Esophagus squamous epithelium (tissue), 4 donors: ENCODE measurements at regions not wholly inside any gene's neighbourhood (a gene's known extent, or its start where the extent isn't known, plus 50 kb on each side); places are given as distances from the start of the nearest gene placed in this dataset.

Experiments
- CTCF ChIP-seq, 6 experiments: fragments of 450-650 bp in 4 of 6; fragments of 200-600 bp in 2 of 6; sonication (generic) in 2 of 6; IDR thresholded peaks; one replicate each; pipeline ENCODE4 v1.5.1; 2016 to 2019; ENCODE audit warnings: antibody characterized with exemption in 6 of 6, mild to moderate bottlenecking in 4 of 6, moderate library complexity in 4 of 6
- POLR2A ChIP-seq, 4 donors: fragments of 450-650 bp; IDR thresholded peaks; one replicate each; pipeline ENCODE4 v1.6.1; 2017; ENCODE audit warnings: antibody characterized with exemption in 4 of 4, mild to moderate bottlenecking in 4 of 4, moderate library complexity in 3 of 4

- TF ChIP-seq POLR2A (IDR thresholded peaks at IDR 0.05): no peak
- no peak for TF ChIP-seq CTCF (IDR thresholded peaks at IDR 0.05)
These were observed 443.3 kb upstream of the MEIS1 start for GRCh38 chr2:65991381-65992197.
